Sigmoid colon (tissue), 4 donors: ENCODE measurements at regions not wholly inside any gene's neighbourhood (a gene's known extent, or its start where the extent isn't known, plus 50 kb on each side); places are given as distances from the start of the nearest gene placed in this dataset.

Experiments
- EP300 ChIP-seq, 4 donors: sonication (generic); formaldehyde crosslinking; IDR thresholded peaks; one replicate each; pipeline ENCODE4 v1.6.1; 2017; ENCODE audit warnings: antibody characterized with exemption in 4 of 4
- POLR2A ChIP-seq, 2 donors: fragments of 450-650 bp; IDR thresholded peaks; one replicate each; pipeline ENCODE4 v1.6.1; 2016; ENCODE audit warnings: antibody characterized with exemption in 2 of 2, mild to moderate bottlenecking in 2 of 2, moderate library complexity in 2 of 2
- POLR2AphosphoS5 ChIP-seq, 4 donors: sonication (generic); formaldehyde crosslinking; IDR thresholded peaks; one replicate each; pipeline ENCODE4 v1.6.1; 2017; ENCODE audit warnings: antibody characterized with exemption in 4 of 4
- TF ChIP-seq, protein P1 (sequence below), 4 experiments: fragments of 450-650 bp in 3 of 4; fragments of 200-600 bp in 1 of 4; IDR thresholded peaks; one replicate each; pipeline ENCODE4 v1.5.1; 2016 to 2019; ENCODE audit warnings: antibody characterized with exemption in 4 of 4, mild to moderate bottlenecking in 3 of 4, moderate library complexity in 2 of 4

DNA sequence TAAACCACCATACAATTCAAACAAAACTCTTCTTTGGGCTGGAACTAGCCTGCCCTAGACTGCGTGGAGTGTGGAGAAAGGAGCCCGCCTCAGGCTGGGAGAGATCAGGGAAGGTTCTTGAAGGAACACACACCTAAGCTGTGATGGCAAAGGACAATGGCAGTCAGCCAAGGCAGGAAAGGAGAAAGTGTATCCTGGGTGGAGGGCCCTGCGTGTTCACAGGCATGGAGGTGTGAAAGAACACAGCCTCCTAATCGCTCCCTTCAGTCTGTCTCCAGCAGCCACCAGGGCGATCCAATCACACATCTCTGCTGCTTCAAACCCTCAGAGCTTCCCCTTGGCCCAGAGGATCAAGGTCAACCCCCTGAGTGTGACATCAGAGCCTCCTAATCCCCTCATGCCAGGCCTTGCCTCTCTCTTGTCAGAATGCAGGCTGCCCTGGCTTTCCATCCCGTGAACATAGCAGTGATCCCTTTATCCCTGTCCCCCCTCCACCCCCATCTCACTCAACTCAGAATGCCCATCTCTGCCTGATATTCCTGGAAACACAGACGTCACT, 173.0 kb downstream of the KATNIP start:
- TF ChIP-seq, protein P1, sequence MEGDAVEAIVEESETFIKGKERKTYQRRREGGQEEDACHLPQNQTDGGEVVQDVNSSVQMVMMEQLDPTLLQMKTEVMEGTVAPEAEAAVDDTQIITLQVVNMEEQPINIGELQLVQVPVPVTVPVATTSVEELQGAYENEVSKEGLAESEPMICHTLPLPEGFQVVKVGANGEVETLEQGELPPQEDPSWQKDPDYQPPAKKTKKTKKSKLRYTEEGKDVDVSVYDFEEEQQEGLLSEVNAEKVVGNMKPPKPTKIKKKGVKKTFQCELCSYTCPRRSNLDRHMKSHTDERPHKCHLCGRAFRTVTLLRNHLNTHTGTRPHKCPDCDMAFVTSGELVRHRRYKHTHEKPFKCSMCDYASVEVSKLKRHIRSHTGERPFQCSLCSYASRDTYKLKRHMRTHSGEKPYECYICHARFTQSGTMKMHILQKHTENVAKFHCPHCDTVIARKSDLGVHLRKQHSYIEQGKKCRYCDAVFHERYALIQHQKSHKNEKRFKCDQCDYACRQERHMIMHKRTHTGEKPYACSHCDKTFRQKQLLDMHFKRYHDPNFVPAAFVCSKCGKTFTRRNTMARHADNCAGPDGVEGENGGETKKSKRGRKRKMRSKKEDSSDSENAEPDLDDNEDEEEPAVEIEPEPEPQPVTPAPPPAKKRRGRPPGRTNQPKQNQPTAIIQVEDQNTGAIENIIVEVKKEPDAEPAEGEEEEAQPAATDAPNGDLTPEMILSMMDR (IDR thresholded peaks at IDR 0.05): no peak
- TF ChIP-seq POLR2A (IDR thresholded peaks at IDR 0.05): no peak
- TF ChIP-seq POLR2AphosphoS5 (IDR thresholded peaks at IDR 0.05): no peak
- TF ChIP-seq EP300 (IDR thresholded peaks at IDR 0.05): no peak
